ENCODE measurements at regions not wholly inside any gene's neighbourhood (a gene's known extent, or its start where the extent isn't known, plus 50 kb on each side); places are given as distances from the start of the nearest gene placed in this dataset.
"Not testable (repeated sequence)": the region's sequence is repeated elsewhere in the genome, so short reads cannot be mapped to it uniquely, and the experiment has no call there.

DNA sequence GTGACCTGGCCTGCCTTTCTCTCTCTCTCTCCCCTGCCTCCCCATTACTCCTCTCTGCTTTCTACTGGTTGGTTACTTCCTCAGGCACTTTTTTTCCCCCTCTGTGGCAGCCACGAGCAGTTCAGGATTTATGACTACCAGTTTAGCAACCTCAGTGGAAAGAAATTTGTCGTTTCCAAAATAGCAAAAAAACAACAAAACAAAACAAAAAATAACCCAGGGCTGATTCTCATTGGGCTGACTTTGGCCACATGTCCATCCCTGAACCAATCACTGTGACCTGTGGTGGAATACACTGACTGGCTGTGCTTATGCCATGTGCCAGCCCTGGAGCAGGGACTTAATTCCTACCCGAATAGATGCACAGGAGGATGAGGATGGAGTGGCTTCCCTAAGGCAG, 137.4 kb downstream of the TFAP2C start:
- no peak for DNase-seq (ENCODE audit: low read depth in 2 of 2)

DNA sequence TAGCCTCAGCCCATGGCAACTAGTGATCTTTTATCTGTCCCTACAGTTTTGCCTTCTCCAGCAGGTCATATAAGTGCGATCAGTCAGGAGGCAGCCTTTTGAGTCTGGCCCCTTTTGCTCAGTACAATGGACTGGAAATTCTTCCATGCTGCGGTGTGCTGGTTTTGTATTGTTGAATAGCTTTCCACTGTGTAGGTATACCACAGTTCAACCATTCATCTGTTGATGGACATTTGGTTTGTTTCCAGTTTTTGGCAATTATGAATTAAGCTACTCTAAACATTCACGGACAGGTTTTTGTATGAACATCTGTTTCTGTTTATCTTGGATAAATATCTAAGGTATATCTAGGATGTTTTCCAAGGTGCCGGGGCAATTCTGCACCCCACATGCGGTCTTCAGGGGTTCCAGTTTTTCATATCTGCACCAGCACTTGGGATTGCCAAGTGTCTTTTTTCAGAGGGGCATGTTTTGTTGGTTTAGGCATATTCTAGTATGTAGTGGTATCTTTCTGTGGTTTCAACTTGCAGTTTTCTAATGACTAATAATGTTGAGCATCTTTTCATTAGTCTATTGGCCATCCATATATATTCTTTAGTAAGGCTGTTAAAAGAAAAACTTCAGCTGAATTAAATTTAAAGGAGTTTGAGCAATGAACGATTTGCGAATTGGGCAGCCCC, 141.0 kb downstream of the TFAP2C start:
- DNase-seq (ENCODE audit: low read depth in 2 of 2): no peak

DNA sequence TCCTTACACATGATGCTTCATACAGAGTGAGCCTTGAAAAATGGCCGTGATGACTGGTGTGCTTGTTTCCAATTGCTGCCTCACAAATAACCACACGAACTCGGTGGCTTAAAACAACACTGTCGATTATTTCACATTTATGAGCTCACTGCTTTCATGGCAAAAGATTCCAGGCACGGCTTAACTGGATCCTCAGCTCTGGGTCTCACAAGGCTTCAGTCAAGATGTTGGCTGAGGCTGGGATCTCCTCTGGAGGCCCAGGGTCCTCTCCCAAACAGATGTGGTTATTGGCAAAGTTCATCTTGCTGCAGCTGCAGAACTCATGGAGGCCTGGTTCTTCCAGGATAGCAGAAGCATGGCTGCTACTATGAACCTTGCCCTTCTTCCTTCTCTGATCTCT, 144.6 kb downstream of the TFAP2C start:
- no peak for DNase-seq (ENCODE audit: low read depth in 2 of 2)

DNA sequence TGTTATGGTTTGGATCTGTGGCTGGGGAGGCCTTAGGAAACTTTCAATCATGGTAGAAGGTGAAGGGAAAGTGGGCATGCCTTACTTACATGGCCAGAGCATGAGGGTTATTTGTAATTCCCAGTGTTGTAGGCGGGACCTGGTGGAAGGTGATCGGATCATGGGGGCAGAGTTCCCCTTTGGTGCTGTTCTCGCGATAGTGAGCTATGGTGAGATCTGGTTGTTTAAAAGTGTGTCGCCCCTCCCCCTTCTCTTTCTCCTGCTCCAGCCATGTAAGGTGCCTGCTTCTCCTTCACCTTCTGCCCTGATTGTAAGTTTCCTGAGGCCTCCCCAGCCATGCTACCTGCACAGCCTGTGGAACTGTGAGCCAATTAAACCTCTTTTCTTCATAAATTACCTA, 145.8 kb downstream of the TFAP2C start:
- DNase-seq (ENCODE audit: low read depth in 2 of 2): no peak

DNA sequence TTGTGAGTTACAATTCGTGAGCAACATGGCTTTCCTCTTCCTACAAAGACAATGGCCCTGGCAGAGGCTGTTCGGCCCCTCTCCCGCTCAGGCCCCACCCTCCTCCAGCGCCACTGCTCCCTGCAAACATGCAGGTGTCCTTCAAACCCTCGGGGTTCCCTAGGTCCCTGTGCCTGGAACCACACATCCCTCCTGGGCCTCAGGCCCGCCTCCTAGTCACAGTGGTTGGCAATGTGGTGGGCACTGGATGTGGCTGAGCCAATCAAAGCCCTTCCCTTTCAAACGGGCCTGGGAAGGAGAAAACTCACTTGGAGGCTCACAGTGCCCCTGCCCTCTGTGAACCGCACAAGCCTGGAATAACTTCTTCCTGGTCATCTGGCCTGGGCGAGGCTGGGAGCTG, 147.2 kb downstream of the TFAP2C start:
- DNase-seq (ENCODE audit: low read depth in 2 of 2): no peak

DNA sequence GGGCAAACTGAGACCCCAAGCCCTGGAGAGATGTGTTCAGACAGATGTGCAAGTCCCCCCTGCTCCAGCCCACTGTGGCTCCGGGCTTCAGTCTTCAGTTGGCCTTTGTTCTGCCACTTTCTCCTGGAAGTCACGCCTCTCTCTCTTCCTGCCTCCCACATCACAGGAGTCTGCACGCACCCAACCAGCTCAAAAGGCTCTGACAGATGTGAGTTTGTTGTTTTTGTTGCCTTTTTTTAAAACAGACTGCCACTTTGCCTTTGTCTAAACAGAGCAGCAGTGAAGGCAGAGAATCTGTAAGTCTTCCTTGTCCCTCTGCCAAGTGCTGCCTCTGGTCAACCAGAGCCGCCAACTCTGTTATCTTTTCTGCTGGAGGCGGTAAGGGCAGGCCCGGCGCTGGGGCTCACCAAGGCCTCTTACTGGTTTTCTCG, 149.7 kb downstream of the TFAP2C start:
- no peak for DNase-seq (ENCODE audit: low read depth in 2 of 2)

DNA sequence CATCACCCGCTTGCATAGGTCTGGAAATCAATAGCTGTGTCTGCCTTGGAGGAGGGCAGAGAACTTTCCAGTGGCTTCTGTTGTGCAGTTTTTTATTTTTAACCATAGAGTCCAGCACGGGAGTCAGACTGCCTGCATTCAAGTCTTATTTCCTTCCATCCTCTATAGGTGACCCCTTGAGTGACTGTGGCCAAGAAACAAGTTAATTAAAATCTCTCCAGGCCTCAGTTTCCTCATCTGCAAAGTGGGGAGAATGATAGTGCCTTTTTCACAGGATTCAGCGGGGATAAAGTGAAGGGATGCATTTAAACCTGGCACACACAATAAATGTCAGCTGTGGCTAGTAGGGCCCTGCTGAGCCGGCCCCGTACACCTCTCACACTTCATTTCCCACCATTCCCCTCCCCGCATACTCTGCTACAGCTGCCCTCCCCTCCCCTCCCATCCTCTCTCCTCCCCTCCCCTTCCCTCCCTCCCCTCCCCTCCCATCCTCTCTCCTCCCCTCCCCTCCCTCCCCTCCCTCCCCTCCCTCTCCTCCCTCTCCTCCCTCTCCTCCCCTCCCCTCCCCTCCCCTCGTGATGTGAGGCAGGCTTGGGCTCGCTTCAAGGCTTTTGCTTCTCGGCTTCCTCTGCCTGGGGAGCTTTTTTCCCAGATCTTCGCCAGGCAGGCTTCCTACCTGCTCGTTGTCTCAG, 150.5 kb downstream of the TFAP2C start:
- no peak for DNase-seq (ENCODE audit: low read depth in 2 of 2)

DNA sequence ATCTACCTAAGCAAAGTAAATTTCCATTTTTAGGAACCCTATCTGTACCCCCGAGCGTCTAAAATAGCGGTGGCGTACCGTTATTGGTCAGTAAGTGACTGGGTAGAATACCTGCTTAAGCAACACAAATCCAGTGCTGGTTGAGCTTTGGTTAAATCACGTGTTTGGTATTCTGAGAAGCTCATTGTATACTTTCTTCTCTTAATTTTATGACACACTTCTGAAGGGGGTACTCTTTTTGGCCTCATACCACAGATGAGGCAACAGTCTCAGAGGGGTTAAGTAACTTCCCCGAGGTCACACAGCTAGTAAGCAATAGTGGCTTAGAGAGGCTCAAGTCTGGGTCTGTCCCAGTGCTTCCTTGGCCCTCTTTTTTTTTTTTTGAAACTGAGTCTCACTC, 151.2 kb downstream of the TFAP2C start:
- DNase-seq (ENCODE audit: low read depth in 2 of 2): no peak

DNA sequence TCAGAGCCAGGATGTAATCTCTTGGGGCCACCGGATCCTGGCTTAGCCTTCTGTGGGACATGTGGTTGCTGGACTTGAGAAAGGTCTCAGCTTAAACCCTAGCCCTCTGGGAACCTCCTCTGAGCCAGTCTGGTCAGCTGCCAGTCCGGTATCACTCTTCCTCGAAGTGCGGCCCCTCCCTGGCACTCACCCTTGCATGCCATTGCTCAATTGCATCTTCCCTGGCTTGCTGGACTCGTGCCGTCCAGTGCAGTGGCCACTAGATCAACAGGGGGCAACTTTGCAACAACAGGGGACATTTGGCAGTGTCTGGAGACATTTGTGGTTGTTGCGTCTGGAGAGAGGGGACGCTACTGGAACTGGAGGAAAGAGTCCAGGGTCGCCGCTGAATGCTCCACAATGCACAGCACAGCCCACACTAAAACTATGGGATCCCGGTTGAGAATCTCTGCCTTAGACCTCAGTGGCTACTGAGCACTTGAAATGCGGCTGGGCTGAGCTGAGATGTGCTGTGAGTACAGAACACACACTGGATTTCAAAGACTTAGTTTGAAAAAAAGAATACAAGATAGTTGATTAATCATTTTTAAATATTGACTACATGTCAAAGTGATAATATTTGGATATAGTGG, 152.1 kb downstream of the TFAP2C start:
- no peak for DNase-seq (ENCODE audit: low read depth in 2 of 2)

DNA sequence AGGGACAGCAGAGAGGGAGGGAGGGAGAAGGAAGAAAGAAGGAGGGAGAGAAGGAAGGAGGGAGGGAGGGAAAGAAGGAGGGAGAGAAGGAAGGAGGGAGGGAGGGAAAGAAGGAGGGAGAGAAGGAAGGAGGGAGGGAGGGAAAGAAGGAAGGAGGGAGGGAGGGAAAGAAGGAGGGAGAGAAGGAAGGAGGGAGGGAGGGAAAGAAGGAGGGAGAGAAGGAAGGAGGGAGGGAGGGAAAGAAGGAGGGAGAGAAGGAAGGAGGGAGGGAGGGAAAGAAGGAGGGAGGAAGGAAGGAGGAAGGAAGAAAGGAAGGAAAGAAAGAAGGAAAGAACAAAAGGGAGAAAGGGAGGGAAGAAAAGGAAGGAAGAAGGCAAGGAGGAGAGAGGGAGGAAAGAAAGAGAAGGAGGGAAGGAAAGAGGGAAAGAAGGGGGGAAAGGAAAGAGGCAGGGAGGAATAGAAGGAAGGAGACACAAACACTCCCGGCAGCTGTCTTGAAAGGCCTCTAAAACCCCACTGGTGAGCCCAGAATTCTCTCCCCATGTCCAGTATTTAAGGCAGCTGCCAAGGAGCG, 153.0 kb downstream of the TFAP2C start:
- DNase-seq (ENCODE audit: low read depth in 2 of 2): not testable (repeated sequence)

DNA sequence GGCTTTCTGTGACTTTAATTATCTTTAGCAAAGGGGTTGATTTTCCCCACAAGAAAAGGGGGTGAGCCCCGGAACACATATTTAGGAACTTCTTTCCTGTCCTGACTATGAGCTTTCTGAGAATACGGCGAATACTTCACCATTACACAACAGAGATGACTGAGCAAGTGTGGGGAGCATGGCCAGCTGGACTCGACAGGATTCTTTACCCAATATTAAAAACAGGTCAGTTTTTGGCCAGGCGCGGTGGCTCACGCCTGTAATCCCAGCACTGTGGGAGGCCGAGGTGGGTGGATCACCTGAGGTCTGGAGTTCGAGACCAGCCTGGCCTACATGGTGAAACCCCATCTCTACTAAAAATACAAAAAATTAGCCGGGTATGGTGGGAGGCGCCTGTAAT, 153.7 kb downstream of the TFAP2C start:
- not testable (repeated sequence) for DNase-seq (ENCODE audit: low read depth in 2 of 2)

DNA sequence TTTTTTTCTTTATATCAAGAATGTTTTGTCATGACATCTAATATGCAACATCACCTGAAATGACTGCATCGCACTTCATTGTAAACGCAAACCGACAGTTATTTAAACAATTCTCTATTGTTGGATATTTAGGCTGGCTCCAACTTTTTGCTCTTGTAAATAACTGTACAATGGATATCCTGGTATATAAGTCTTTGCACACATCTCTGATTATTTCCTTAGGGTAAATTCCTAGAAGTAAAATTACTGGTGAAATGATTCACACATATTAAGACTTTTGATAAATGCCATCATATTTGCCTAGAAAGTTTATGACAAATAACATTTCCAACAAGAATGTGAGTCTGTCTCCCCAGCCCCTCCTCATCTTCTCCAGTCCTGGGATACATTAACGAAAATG, 154.7 kb downstream of the TFAP2C start:
- DNase-seq (ENCODE audit: low read depth in 2 of 2): no peak

DNA sequence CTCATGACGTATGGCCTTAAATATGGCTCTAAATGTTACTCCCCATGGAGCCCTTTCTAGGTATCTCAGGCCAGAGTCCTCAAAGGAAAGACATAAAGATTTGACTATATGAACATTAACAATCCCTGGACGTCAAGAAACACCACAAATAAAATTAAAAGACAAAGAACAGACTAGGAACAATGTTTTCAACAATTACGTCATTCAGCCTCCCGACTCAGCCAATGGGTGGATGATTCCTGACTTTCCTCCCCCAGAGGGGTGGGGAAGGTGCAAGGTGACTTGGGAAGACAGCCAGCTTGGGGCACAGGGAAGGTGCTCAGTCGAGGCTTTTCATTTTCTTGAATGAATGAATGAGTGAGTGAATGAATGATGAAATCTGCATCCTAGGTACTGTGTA, 157.4 kb downstream of the TFAP2C start:
- no peak for DNase-seq (ENCODE audit: low read depth in 2 of 2)

DNA sequence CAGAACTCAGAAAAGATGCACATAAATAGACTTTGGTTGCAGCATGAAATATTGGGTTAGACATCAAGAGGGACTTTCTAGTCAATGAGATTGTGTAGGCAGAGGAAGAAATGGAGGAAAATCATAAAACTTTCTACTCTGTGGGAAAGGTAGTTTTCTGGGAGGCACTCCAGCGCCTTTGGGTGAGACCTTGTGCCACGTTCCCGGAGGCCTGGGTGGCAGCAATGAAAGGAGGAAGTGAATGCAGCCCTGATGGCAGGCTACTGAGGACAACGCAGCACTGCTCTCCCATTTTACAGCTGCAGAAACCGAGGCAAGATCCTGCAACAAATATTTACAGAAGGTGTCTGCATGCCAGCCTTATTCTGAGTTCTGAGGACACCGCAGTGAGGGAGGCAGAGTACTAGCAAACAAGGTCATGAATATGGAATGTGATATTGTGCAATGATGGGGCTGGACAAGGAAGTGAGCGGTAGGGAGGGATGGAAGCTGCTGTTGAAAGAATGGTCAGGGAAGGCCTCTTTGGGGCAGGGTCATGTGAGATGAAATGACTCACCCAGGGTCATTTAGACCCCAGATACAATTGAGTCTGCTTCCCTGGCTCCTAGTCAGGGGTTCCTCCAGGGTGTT, 159.1 kb downstream of the TFAP2C start:
- DNase-seq (ENCODE audit: low read depth in 2 of 2): no peak

DNA sequence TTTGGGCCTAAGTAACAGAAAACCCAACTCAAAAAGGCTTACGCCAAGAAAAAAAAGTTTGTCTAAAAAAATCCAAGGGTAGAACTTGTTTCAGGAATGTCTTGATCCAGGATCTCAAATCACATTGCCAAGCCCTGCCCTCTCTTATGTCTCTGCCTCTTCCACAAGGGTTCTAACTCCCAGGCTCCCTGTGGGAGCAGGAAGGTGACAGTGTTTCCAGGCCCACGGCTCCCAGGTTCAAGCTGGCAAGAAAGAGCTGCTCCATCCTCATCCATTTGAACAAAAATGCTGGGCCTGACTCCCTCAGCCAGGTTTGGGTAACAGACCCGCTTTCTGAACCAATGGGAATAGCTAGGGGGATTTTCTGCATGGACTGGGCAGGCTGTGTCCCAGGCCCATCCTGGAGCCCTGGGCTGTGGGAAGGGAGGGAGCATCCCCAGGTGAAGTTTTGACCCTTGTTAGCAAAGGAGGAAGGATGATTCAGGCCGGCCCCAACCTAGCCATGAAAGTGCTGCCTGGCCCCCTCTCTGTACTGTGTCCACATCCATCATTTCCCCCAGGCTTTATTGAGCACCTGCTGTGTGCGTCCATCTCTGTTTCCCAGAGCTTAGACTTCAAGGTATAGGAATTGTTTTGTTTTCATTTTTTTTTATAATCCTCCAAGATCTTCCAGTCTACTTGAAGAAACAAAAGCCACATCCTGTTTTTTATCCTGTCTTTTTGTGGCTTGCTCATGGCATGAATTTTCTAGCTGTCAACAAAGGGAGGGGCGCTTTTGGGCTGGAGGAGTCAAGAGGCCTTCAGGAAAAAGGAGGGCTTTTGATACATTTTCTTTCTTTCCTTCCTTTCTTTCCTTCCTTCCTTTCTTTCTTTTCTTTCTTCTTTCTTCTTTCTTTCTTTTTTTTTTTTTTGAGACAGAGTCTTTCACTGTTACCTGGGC, 159.8 kb downstream of the TFAP2C start:
- no peak for DNase-seq (ENCODE audit: low read depth in 2 of 2)

DNA sequence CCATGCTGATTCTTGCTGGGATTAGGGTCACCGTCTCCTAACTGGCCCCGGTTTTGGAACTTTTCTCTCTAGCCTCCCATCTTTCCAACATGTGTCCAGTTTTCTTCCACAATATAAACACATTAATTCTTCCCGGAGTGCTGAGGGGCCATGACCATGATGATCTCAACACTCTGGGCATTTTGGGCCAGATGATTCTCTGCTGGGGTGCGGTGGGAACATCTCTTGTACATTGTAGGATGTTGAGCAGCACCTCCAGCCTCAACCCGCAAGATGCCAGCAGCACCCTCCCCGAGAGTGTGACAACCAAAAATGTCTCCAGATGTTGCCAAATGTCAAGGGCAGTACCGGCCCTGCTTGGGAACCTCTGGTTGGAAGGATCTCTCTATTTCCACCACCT, 164.8 kb downstream of the TFAP2C start:
- DNase-seq (ENCODE audit: low read depth in 2 of 2): no peak

DNA sequence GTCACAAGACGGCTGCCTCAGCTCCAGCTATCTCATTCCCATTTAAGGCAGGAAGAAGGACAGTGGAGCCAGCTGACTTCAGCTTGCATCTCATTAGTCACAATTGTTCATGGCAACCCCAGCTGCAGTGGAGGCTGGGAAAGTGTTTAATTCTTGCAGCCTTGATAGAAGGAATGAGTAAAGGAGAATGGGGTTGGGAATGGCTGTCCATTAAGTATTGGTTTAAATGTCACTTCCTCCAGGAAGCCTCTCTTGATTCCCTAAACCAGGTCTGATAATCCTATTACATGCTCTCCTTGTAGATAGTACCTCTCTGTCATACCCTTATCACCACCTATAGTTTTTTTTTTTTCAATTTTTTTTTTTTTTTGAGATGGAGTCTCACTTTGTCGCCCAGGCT, 166.4 kb downstream of the TFAP2C start:
- DNase-seq (ENCODE audit: low read depth in 2 of 2): no peak

DNA sequence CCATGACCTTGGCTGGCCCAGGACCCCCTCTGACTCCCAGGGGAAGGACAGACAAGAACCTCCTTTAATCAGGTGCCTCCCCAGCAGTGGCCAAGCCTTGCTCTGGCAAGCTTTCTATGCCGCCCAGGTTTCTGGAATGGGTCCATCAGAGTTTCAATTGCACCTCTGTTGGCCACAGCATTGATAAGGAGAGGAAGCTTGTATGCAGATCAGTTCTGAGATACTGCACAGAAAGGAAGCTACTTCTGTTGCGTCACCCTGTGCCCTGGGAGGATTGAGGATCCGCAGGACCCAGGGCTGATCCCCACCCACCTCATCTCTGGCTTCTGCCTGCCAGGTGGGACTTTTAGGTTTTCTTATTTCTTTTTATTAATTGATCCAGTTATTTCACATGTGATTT, 167.2 kb downstream of the TFAP2C start:
- no peak for DNase-seq (ENCODE audit: low read depth in 2 of 2)

DNA sequence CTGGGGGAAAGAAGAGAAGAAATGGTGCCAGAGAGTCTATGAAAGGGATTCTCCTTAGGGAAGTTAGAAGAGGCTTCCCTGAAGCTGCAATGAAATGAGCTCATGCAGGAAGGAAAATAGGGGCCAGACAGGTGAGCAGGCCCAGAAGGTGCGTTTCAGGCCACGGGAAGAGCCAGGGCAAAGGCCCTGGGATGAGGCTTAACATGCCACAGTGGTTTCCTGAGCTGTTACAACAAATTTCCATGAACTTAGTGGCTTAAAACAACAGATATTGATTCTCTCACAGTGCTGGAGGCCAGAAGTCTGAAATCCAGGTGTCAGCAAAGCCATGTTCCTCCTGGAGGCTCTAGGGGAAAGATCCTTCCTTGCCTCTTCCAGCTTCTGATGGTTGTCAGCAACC, 167.9 kb downstream of the TFAP2C start:
- no peak for DNase-seq (ENCODE audit: low read depth in 2 of 2)

DNA sequence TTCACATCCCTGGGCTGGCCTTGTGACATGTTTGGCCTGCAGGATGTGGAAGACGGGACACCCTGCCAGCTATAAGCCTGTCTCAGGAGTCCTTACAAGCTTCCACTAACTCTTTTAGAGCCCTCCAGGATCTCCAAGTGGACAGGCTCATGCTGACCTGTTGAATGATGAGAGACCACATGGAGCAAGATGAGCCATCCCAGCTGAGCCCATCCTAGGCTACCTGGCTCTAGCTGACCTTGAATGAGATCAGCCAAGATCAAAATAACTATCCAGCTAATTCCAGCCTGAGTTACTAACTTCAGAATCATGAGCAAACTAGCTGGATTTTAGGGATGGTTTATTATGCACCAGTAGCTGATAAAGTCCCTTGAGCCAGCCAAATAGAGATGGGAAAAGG, 169.5 kb downstream of the TFAP2C start:
- no peak for DNase-seq (ENCODE audit: low read depth in 2 of 2)

DNA sequence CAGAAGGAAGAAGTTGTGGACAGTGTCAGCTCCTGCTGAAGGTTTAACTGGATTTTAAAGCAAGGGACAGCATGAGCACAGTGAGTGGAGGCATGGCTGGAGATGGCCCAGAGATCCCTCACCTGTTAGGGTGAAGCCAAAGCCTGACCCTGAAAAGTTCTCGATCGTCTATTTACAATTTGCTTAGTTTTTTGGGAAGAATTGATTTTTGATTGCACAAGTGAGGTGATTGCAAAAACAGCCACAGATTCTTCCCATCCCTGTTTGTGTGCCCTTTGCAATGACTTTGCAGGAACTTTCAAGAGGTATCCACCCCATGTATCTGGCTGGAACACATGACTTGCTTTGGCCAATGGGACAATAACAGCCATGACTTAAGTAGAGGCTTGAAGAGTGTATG, 170.1 kb downstream of the TFAP2C start:
- DNase-seq (ENCODE audit: low read depth in 2 of 2): no peak

All from stimulated activated CD8-positive, alpha-beta memory T cell treated with anti-CD3 and anti-CD28 coated beads, Interleukin-2, amount 100 ng/mL, for 48 hours (primary cell).